ENCODE measurements at regions not wholly inside any gene's neighbourhood (a gene's known extent, or its start where the extent isn't known, plus 50 kb on each side); places are given as distances from the start of the nearest gene placed in this dataset.

- no peak for TF ChIP-seq EZH2 (IDR thresholded peaks at IDR 0.05; ENCODE audit: borderline replicate concordance, low read length)
- TF ChIP-seq, protein P1, sequence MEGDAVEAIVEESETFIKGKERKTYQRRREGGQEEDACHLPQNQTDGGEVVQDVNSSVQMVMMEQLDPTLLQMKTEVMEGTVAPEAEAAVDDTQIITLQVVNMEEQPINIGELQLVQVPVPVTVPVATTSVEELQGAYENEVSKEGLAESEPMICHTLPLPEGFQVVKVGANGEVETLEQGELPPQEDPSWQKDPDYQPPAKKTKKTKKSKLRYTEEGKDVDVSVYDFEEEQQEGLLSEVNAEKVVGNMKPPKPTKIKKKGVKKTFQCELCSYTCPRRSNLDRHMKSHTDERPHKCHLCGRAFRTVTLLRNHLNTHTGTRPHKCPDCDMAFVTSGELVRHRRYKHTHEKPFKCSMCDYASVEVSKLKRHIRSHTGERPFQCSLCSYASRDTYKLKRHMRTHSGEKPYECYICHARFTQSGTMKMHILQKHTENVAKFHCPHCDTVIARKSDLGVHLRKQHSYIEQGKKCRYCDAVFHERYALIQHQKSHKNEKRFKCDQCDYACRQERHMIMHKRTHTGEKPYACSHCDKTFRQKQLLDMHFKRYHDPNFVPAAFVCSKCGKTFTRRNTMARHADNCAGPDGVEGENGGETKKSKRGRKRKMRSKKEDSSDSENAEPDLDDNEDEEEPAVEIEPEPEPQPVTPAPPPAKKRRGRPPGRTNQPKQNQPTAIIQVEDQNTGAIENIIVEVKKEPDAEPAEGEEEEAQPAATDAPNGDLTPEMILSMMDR (IDR thresholded peaks at IDR 0.05; ENCODE audit: low read length) = no peak
- Histone ChIP-seq H3K4me1 (ENCODE audit: insufficient read depth, low read length, severe bottlenecking) (no peaks in the 10 kb centered on the region), H3K79me2 (ENCODE audit: insufficient read depth, low read length) (no peaks in the 10 kb centered on the region)
Measured at GRCh38 chr12:24409868-24410267, 460.4 kb upstream of the SOX5 start.

DNA sequence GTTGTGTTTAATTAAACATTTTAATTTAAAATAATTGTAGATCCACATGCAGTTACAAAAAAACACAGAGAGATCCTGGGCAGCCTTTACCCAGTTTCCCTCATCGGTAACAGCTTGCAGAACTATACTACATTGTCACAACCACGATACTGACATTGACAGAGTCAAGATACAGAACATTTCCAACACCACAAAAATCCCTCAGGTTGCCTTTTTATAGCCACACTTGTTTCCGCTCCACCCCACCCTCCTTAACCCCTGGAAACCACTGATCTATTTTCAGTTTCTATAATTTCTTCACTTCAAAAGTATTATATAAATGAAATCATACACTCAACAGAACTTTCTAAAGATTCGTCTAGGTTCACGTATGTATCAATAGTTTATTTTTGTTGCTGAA, 458.8 kb upstream of the SOX5 start:
- Histone ChIP-seq H3K9ac (ENCODE audit: low read length) (no peak overlapping the region), H4K20me1 (ENCODE audit: insufficient read depth, low read length) (no peaks in the 10 kb centered on the region), H2AFZ (ENCODE audit: low read length) (no peak overlapping the region), H3F3A (ENCODE audit: insufficient read depth, low read length) (no peaks in the 10 kb centered on the region), H3K27ac (ENCODE audit: low read depth, low read length, poor library complexity, severe bottlenecking) (no peak overlapping the region), H3K4me2 (ENCODE audit: low read length) (no peak overlapping the region), H3K9me2 (ENCODE audit: low read depth, low read length) (no peaks in the 10 kb centered on the region), H3K36me3 (ENCODE audit: insufficient read depth, low read length) (no peaks in the 10 kb centered on the region), H3K79me2 (ENCODE audit: insufficient read depth, low read length) (no peaks in the 10 kb centered on the region), H3K4me1 (ENCODE audit: insufficient read depth, low read length, severe bottlenecking) (no peaks in the 10 kb centered on the region), H3K9me3 (ENCODE audit: low read length) (no peaks in the 10 kb centered on the region), H3K4me3 (ENCODE audit: low read depth, low read length, poor library complexity, severe bottlenecking) (no peak overlapping the region), H3K27me3 (ENCODE audit: insufficient read depth, low read length) (0 out of 2 replicates have a peak, but pooled peaks cover 6% of the 10 kb centered on the region)
- no peak for TF ChIP-seq EZH2 (IDR thresholded peaks at IDR 0.05; ENCODE audit: borderline replicate concordance, low read length)
- TF ChIP-seq, protein P1 (IDR thresholded peaks at IDR 0.05; ENCODE audit: low read length) = no peak

More at GRCh38 chr12:24409868-24410267, 460.4 kb upstream of the SOX5 start:
- 0 out of 2 replicates have a peak, but pooled peaks cover 6% of the 10 kb centered on the region for H3K27me3 ChIP-seq (ENCODE audit: insufficient read depth, low read length)
- no peaks in the 10 kb centered on the region for H3F3A ChIP-seq (ENCODE audit: insufficient read depth, low read length)
- H3K4me2 ChIP-seq (ENCODE audit: low read length) = no peak overlapping the region
- H3K27ac ChIP-seq (ENCODE audit: low read depth, low read length, poor library complexity, severe bottlenecking) = no peak overlapping the region
- H3K9me2 ChIP-seq (ENCODE audit: low read depth, low read length) = no peaks in the 10 kb centered on the region
- H2AFZ ChIP-seq (ENCODE audit: low read length) = no peak overlapping the region
- no peaks in the 10 kb centered on the region for H4K20me1 ChIP-seq (ENCODE audit: insufficient read depth, low read length)
- H3K9ac ChIP-seq (ENCODE audit: low read length) = no peak overlapping the region
- H3K36me3 ChIP-seq (ENCODE audit: insufficient read depth, low read length) = no peaks in the 10 kb centered on the region
- H3K4me3 ChIP-seq (ENCODE audit: low read depth, low read length, poor library complexity, severe bottlenecking) = no peak overlapping the region
- H3K9me3 ChIP-seq (ENCODE audit: low read length) = no peaks in the 10 kb centered on the region

DNA sequence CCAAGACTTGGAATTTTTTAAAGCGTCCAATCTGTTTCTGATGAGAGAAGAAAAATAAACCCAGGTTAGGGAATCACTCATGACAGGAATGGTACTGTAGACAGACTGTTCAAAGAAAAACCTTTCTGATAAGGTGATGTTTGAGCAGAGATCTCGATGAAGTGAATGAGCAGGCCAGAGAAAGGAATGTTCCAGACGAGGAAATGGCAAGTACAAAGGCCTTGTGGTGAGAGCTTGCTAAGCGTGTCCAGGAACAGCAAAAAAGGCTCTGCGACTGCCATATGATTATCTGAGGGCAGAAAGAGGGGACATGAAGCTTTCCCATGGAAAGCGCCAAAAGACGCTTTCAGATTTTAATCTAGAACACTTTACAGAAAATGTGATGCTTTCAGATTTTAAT, 458.4 kb upstream of the SOX5 start:
- Histone ChIP-seq H3K9ac (ENCODE audit: low read length) (no peak overlapping the region), H3K27me3 (ENCODE audit: insufficient read depth, low read length) (0 out of 2 replicates have a peak, but pooled peaks cover 6% of the 10 kb centered on the region), H3K9me3 (ENCODE audit: low read length) (no peaks in the 10 kb centered on the region), H3F3A (ENCODE audit: insufficient read depth, low read length) (no peaks in the 10 kb centered on the region), H3K4me2 (ENCODE audit: low read length) (no peak overlapping the region), H4K20me1 (ENCODE audit: insufficient read depth, low read length) (no peaks in the 10 kb centered on the region), H2AFZ (ENCODE audit: low read length) (no peak overlapping the region), H3K79me2 (ENCODE audit: insufficient read depth, low read length) (no peaks in the 10 kb centered on the region), H3K27ac (ENCODE audit: low read depth, low read length, poor library complexity, severe bottlenecking) (no peak overlapping the region), H3K4me3 (ENCODE audit: low read depth, low read length, poor library complexity, severe bottlenecking) (no peak overlapping the region), H3K9me2 (ENCODE audit: low read depth, low read length) (no peaks in the 10 kb centered on the region), H3K36me3 (ENCODE audit: insufficient read depth, low read length) (no peaks in the 10 kb centered on the region), H3K4me1 (ENCODE audit: insufficient read depth, low read length, severe bottlenecking) (no peaks in the 10 kb centered on the region)
- TF ChIP-seq, protein P1 (IDR thresholded peaks at IDR 0.05; ENCODE audit: low read length) = no peak
- no peak for TF ChIP-seq EZH2 (IDR thresholded peaks at IDR 0.05; ENCODE audit: borderline replicate concordance, low read length)
